GM12878 (cell line): ENCODE measurements at regions not wholly inside any gene's neighbourhood (a gene's known extent, or its start where the extent isn't known, plus 50 kb on each side); places are given as distances from the start of the nearest gene placed in this dataset.

ENCODE experiments used
- CTCF ChIP-seq, 3 experiments: IDR thresholded peaks in 2 of 3; conservative IDR thresholded peaks in 1 of 3; 2 replicates each; pipeline ENCODE4 v1.5.1; 2011; ENCODE audit warnings: low read depth in 3 of 3, low read length in 3 of 3, mild to moderate bottlenecking in 3 of 3, control low read depth in 2 of 3, moderate library complexity in 2 of 3, inconsistent platforms in 1 of 3, mixed read lengths in 1 of 3; ENCODE audit not compliant: control insufficient read depth in 2 of 3, insufficient read depth in 1 of 3; ENCODE audit errors: extremely low read depth in 1 of 3
- NRF1 ChIP-seq: conservative IDR thresholded peaks from 2 replicates; pipeline ENCODE4 v1.6.1; 2011; ENCODE audit warnings: mild to moderate bottlenecking, low read depth, low read length, improper control_type of control experiment
- POLR2AphosphoS5 ChIP-seq: IDR thresholded peaks from 2 replicates; pipeline ENCODE4 v1.6.1; 2011; ENCODE audit warnings: mild to moderate bottlenecking, low read length, inconsistent platforms
- REST ChIP-seq: IDR thresholded peaks from 2 replicates; pipeline ENCODE4 v1.6.1; 2012; ENCODE audit warnings: mild to moderate bottlenecking, low read depth, low read length
- RUNX3 ChIP-seq: IDR thresholded peaks from 2 replicates; pipeline ENCODE4 v1.6.1; 2012; ENCODE audit warnings: low read length, inconsistent platforms
- SRF ChIP-seq, 2 experiments: IDR thresholded peaks; 2 replicates each; pipeline ENCODE4 v1.6.1; 2011; ENCODE audit warnings: low read depth in 2 of 2, low read length in 2 of 2, mild to moderate bottlenecking in 1 of 2, moderate library complexity in 1 of 2
- ZNF274 ChIP-seq: IDR thresholded peaks from one replicate; pipeline ENCODE4 v1.8.0; 2011; ENCODE audit not compliant: insufficient read length, insufficient read depth

GRCh38 chr20:22503577-22503976 is 80.8 kb downstream of the FOXA2 start:
- TF ChIP-seq RUNX3 (no peak), ZNF274 (no peak), SRF (IDR thresholded peaks at IDR 0.05; ENCODE audit: low read depth in 2 of 2, low read length in 2 of 2) (no peak), POLR2AphosphoS5 (no peak), NRF1 (no peak), CTCF (IDR thresholded peaks at IDR 0.05 in 2 of 3, conservative IDR thresholded peaks at IDR 0.05 in 1 of 3; ENCODE audit: control insufficient read depth in 2 of 3, extremely low read depth in 1 of 3, insufficient read depth in 1 of 3, low read depth in 3 of 3, low read length in 3 of 3) (no peak), REST (no peak)
